ENCODE measurements at regions not wholly inside any gene's neighbourhood (a gene's known extent, or its start where the extent isn't known, plus 50 kb on each side); places are given as distances from the start of the nearest gene placed in this dataset.
"Not testable (repeated sequence)": the region's sequence is repeated elsewhere in the genome, so short reads cannot be mapped to it uniquely, and the experiment has no call there.

- DNase-seq: no peak
Observed at GRCh38 chr20:47906348-47906660, 121.0 kb upstream of the SULF2 start.

- no peak for DNase-seq
Observed at GRCh38 chr20:47905628-47906347, 120.5 kb upstream of the SULF2 start.

GRCh38 chr20:47903009-47903408 is 117.7 kb upstream of the SULF2 start:
- not testable (repeated sequence) for DNase-seq

- DNase-seq: not testable (repeated sequence)
Observed at GRCh38 chr20:47899313-47899712, 114.0 kb upstream of the SULF2 start.

- DNase-seq: no peak
Observed at GRCh38 chr20:47897461-47897860, 112.2 kb upstream of the SULF2 start.

GRCh38 chr20:47892681-47893080 is 107.4 kb upstream of the SULF2 start:
- DNase-seq: not testable (repeated sequence)

GRCh38 chr20:47890708-47891107 is 105.4 kb upstream of the SULF2 start:
- DNase-seq: not testable (repeated sequence)

- not testable (repeated sequence) for DNase-seq
Observed at GRCh38 chr20:47889751-47890150, 104.5 kb upstream of the SULF2 start.

- no peak for DNase-seq
Observed at GRCh38 chr20:47888351-47888750, 103.1 kb upstream of the SULF2 start.

- no peak for DNase-seq
Observed at GRCh38 chr20:47887477-47888080, 102.3 kb upstream of the SULF2 start.

GRCh38 chr20:47887064-47887463 is 101.8 kb upstream of the SULF2 start:
- no peak for DNase-seq

- DNase-seq: no peak
Observed at GRCh38 chr20:47886454-47887041, 101.3 kb upstream of the SULF2 start.

- DNase-seq: no peak
Observed at GRCh38 chr20:47885909-47886453, 100.7 kb upstream of the SULF2 start.

GRCh38 chr20:47883940-47884339 is 98.7 kb upstream of the SULF2 start:
- not testable (repeated sequence) for DNase-seq

- no peak for DNase-seq
Observed at GRCh38 chr20:47883186-47883585, 97.9 kb upstream of the SULF2 start.

- no peak for DNase-seq
Observed at GRCh38 chr20:47879771-47880170, 94.5 kb upstream of the SULF2 start.

GRCh38 chr20:47878601-47879027 is 93.3 kb upstream of the SULF2 start:
- no peak for DNase-seq

GRCh38 chr20:47876311-47877088 is 91.2 kb upstream of the SULF2 start:
- no peak for DNase-seq

- DNase-seq: no peak
Observed at GRCh38 chr20:47875297-47876025, 90.2 kb upstream of the SULF2 start.

GRCh38 chr20:47872341-47872740 is 87.1 kb upstream of the SULF2 start:
- DNase-seq: no peak

- DNase-seq: no peak
Observed at GRCh38 chr20:47870475-47870874, 85.2 kb upstream of the SULF2 start.

GRCh38 chr20:47868744-47869143 is 83.5 kb upstream of the SULF2 start:
- DNase-seq: no peak

- no peak for DNase-seq
Observed at GRCh38 chr20:47868236-47868635, 83.0 kb upstream of the SULF2 start.

Data from CD4-positive, alpha-beta T cell treated with Interferon alpha-2 for 1 hour (primary cell).